HG03520 (cell line): ENCODE measurements at regions not wholly inside any gene's neighbourhood (a gene's known extent, or its start where the extent isn't known, plus 50 kb on each side); places are given as distances from the start of the nearest gene placed in this dataset.
"Not testable (repeated sequence)": the region's sequence is repeated elsewhere in the genome, so short reads cannot be mapped to it uniquely, and the experiment has no call there.

Experiments
- ATAC-seq: cut with Tn5 transposase; IDR thresholded peaks from one replicate; pipeline ENCODE4 v1.9.1; 2021; ENCODE audit warnings: mild to moderate bottlenecking, moderate library complexity; ENCODE audit not compliant: unreplicated experiment

- no peak for ATAC-seq
Observed at GRCh38 chr2:88913280-88913679, 221.8 kb downstream of the RPIA start.

- ATAC-seq = no peak
Observed at GRCh38 chr2:88919087-88919738, 227.7 kb downstream of the RPIA start.

- ATAC-seq = not testable (repeated sequence)
Observed at GRCh38 chr2:88920399-88920798, 228.9 kb downstream of the RPIA start.

- no peak for ATAC-seq
Observed at GRCh38 chr2:88924533-88924932, 233.1 kb downstream of the RPIA start.

- no peak for ATAC-seq
Observed at GRCh38 chr2:88925770-88926462, 234.4 kb downstream of the RPIA start.

GRCh38 chr2:88927128-88927527, 235.7 kb downstream of the RPIA start:
- ATAC-seq = no peak

- no peak for ATAC-seq
Observed at GRCh38 chr2:88930659-88931058, 239.2 kb downstream of the RPIA start.

- ATAC-seq = no peak
Observed at GRCh38 chr2:88932686-88933085, 241.2 kb downstream of the RPIA start.

- ATAC-seq = no peak
Observed at GRCh38 chr2:88933091-88933490, 241.6 kb downstream of the RPIA start.

GRCh38 chr2:88933980-88934379, 242.5 kb downstream of the RPIA start:
- ATAC-seq = no peak

GRCh38 chr2:88941178-88941577, 249.7 kb downstream of the RPIA start:
- ATAC-seq = not testable (repeated sequence)

- ATAC-seq = no peak
Observed at GRCh38 chr2:88942798-88943197, 251.3 kb downstream of the RPIA start.

GRCh38 chr2:88949336-88949735, 257.9 kb downstream of the RPIA start:
- ATAC-seq = no peak

GRCh38 chr2:88950010-88950409, 258.5 kb downstream of the RPIA start:
- no peak for ATAC-seq

- ATAC-seq = no peak
Observed at GRCh38 chr2:88955607-88956006, 264.1 kb downstream of the RPIA start.

GRCh38 chr2:88959480-88960204, 268.2 kb downstream of the RPIA start:
- ATAC-seq = no peak

GRCh38 chr2:88961323-88961722, 269.9 kb downstream of the RPIA start:
- not testable (repeated sequence) for ATAC-seq

GRCh38 chr2:88967844-88968243, 276.4 kb downstream of the RPIA start:
- ATAC-seq = no peak

GRCh38 chr2:88978011-88978410, 286.5 kb downstream of the RPIA start:
- not testable (repeated sequence) for ATAC-seq

GRCh38 chr2:88978446-88978845, 287.0 kb downstream of the RPIA start:
- not testable (repeated sequence) for ATAC-seq

- not testable (repeated sequence) for ATAC-seq
Observed at GRCh38 chr2:88984079-88984478, 292.6 kb downstream of the RPIA start.
